SJCRH30 (cell line): ENCODE measurements at regions not wholly inside any gene's neighbourhood (a gene's known extent, or its start where the extent isn't known, plus 50 kb on each side); places are given as distances from the start of the nearest gene placed in this dataset.

Experiments used
- DNase-seq, 2 experiments: peaks; one replicate each; pipeline ENCODE4 v3.0.0-alpha.2; 2015 to 2020
- H3K27ac ChIP-seq: fragments of 250-450 bp; sonication (Bioruptor Pico); 2 replicates; pipeline ENCODE4 v1.5.1; 2020; ENCODE audit warnings: mild to moderate bottlenecking, moderate library complexity
- H3K27me3 ChIP-seq: fragments of 250-450 bp; sonication (Bioruptor Pico); 2 replicates; pipeline ENCODE4 v1.5.1; 2020; ENCODE audit warnings: mild to moderate bottlenecking, moderate library complexity
- H3K36me3 ChIP-seq: fragments of 250-450 bp; sonication (Bioruptor Pico); 2 replicates; pipeline ENCODE4 v1.5.1; 2020; ENCODE audit warnings: mild to moderate bottlenecking, moderate library complexity
- H3K4me1 ChIP-seq: fragments of 250-450 bp; sonication (Bioruptor Pico); 2 replicates; pipeline ENCODE4 v1.5.1; 2020; ENCODE audit warnings: mild to moderate bottlenecking, moderate library complexity
- H3K4me3 ChIP-seq: fragments of 250-450 bp; sonication (Bioruptor Pico); 2 replicates; pipeline ENCODE4 v1.5.1; 2020; ENCODE audit warnings: mild to moderate bottlenecking, moderate library complexity
- H3K9me3 ChIP-seq: fragments of 250-450 bp; sonication (Bioruptor Pico); replicated peaks from 2 replicates; pipeline ENCODE4 v1.5.1; 2020; ENCODE audit warnings: mild to moderate bottlenecking, moderate library complexity

- DNase-seq: no peak
- Histone ChIP-seq H3K36me3 (no peaks in the 10 kb centered on the region), H3K27ac (no peak overlapping the region), H3K4me1 (peaks cover 9% of the 10 kb centered on the region), H3K4me3 (no peak overlapping the region), H3K9me3 (no peaks in the 10 kb centered on the region), H3K27me3 (no peaks in the 10 kb centered on the region; the same call in 1 of the 2 replicates)
Measured at GRCh38 chr17:71427801-71428200, 693.0 kb upstream of the SOX9 start.

GRCh38 chr17:71428897-71429296 is 691.9 kb upstream of the SOX9 start:
- no peaks in the 10 kb centered on the region for H3K36me3 ChIP-seq
- DNase-seq: no peak
- no peaks in the 10 kb centered on the region; the same call in 1 of the 2 replicates for H3K27me3 ChIP-seq
- no peak overlapping the region for H3K27ac ChIP-seq
- no peaks in the 10 kb centered on the region for H3K9me3 ChIP-seq
- peaks cover 6% of the 10 kb centered on the region for H3K4me1 ChIP-seq
- H3K4me3 ChIP-seq: no peak overlapping the region

GRCh38 chr17:71430281-71430680 is 690.5 kb upstream of the SOX9 start:
- Histone ChIP-seq H3K4me1 (no peaks in the 10 kb centered on the region), H3K27ac (no peak overlapping the region), H3K27me3 (no peaks in the 10 kb centered on the region; the same call in 1 of the 2 replicates), H3K9me3 (no peaks in the 10 kb centered on the region), H3K4me3 (no peak overlapping the region), H3K36me3 (no peaks in the 10 kb centered on the region)
- DNase-seq: no peak

- no peaks in the 10 kb centered on the region for H3K4me1 ChIP-seq
- no peaks in the 10 kb centered on the region for H3K36me3 ChIP-seq
- no peak for DNase-seq
- H3K9me3 ChIP-seq: no peaks in the 10 kb centered on the region
- H3K27ac ChIP-seq: no peak overlapping the region
- no peaks in the 10 kb centered on the region; the same call in 1 of the 2 replicates for H3K27me3 ChIP-seq
- no peak overlapping the region for H3K4me3 ChIP-seq
Measured at GRCh38 chr17:71431146-71431545, 689.7 kb upstream of the SOX9 start.

GRCh38 chr17:71432378-71433315 is 688.2 kb upstream of the SOX9 start:
- Histone ChIP-seq H3K27me3 (no peaks in the 10 kb centered on the region; the same call in 1 of the 2 replicates), H3K36me3 (no peaks in the 10 kb centered on the region), H3K9me3 (no peaks in the 10 kb centered on the region), H3K27ac (no peak overlapping the region), H3K4me3 (no peak overlapping the region), H3K4me1 (no peaks in the 10 kb centered on the region)
- no peak for DNase-seq

- no peak overlapping the region for H3K4me3 ChIP-seq
- peaks cover 7% of the 10 kb centered on the region; the same call in 1 of the 2 replicates for H3K4me1 ChIP-seq
- H3K36me3 ChIP-seq: no peaks in the 10 kb centered on the region
- no peaks in the 10 kb centered on the region for H3K9me3 ChIP-seq
- H3K27me3 ChIP-seq: no peaks in the 10 kb centered on the region
- no peak overlapping the region for H3K27ac ChIP-seq
- no peak for DNase-seq
Measured at GRCh38 chr17:71434716-71435115, 686.1 kb upstream of the SOX9 start.

GRCh38 chr17:71436479-71436878 is 684.3 kb upstream of the SOX9 start:
- no peaks in the 10 kb centered on the region for H3K36me3 ChIP-seq
- H3K27ac ChIP-seq: no peak overlapping the region
- DNase-seq: no peak
- no peaks in the 10 kb centered on the region for H3K27me3 ChIP-seq
- no peak overlapping the region for H3K4me3 ChIP-seq
- H3K4me1 ChIP-seq: peaks cover 7% of the 10 kb centered on the region; the same call in 1 of the 2 replicates
- no peaks in the 10 kb centered on the region for H3K9me3 ChIP-seq

GRCh38 chr17:71437166-71437565 is 683.7 kb upstream of the SOX9 start:
- Histone ChIP-seq H3K27ac (no peak overlapping the region), H3K27me3 (no peaks in the 10 kb centered on the region)
- no peak for DNase-seq

GRCh38 chr17:71438631-71439146 is 682.1 kb upstream of the SOX9 start:
- H3K4me3 ChIP-seq: no peak overlapping the region
- H3K4me1 ChIP-seq: peaks cover 7% of the 10 kb centered on the region; the same call in 1 of the 2 replicates
- H3K9me3 ChIP-seq: no peaks in the 10 kb centered on the region
- no peaks in the 10 kb centered on the region for H3K27me3 ChIP-seq
- H3K36me3 ChIP-seq: no peaks in the 10 kb centered on the region
- peak; percentile 38 to 51 for DNase-seq
- no peak overlapping the region for H3K27ac ChIP-seq

More at GRCh38 chr17:71437166-71437565, 683.7 kb upstream of the SOX9 start:
- Histone ChIP-seq H3K9me3 (no peaks in the 10 kb centered on the region), H3K4me1 (peaks cover 7% of the 10 kb centered on the region; the same call in 1 of the 2 replicates), H3K36me3 (no peaks in the 10 kb centered on the region), H3K4me3 (no peak overlapping the region)

GRCh38 chr17:71440513-71440912 is 680.3 kb upstream of the SOX9 start:
- no peak for DNase-seq
- no peak overlapping the region for H3K27ac ChIP-seq
- no peaks in the 10 kb centered on the region for H3K9me3 ChIP-seq
- H3K4me1 ChIP-seq: peaks cover 7% of the 10 kb centered on the region; the same call in 1 of the 2 replicates
- no peaks in the 10 kb centered on the region for H3K36me3 ChIP-seq
- no peak overlapping the region for H3K4me3 ChIP-seq
- H3K27me3 ChIP-seq: no peaks in the 10 kb centered on the region

- DNase-seq: peak in 1 of 2 experiments; percentile 8
- H3K27me3 ChIP-seq: no peaks in the 10 kb centered on the region
- no peaks in the 10 kb centered on the region for H3K9me3 ChIP-seq
- H3K27ac ChIP-seq: no peak overlapping the region
- H3K36me3 ChIP-seq: no peaks in the 10 kb centered on the region
- H3K4me1 ChIP-seq: peaks cover 7% of the 10 kb centered on the region; the same call in 1 of the 2 replicates
- H3K4me3 ChIP-seq: no peak overlapping the region
Measured at GRCh38 chr17:71441098-71441497, 679.7 kb upstream of the SOX9 start.

- H3K27ac ChIP-seq: no peak overlapping the region
- H3K4me3 ChIP-seq: no peak overlapping the region
- H3K27me3 ChIP-seq: peaks cover 4% of the 10 kb centered on the region; the same call in 1 of the 2 replicates
- no peaks in the 10 kb centered on the region for H3K9me3 ChIP-seq
- H3K36me3 ChIP-seq: no peaks in the 10 kb centered on the region
- DNase-seq: no peak
- H3K4me1 ChIP-seq: no peaks in the 10 kb centered on the region; the same call in 1 of the 2 replicates
Measured at GRCh38 chr17:71444078-71444477, 676.7 kb upstream of the SOX9 start.

GRCh38 chr17:71446645-71447437 is 674.0 kb upstream of the SOX9 start:
- Histone ChIP-seq H3K36me3 (no peaks in the 10 kb centered on the region), H3K4me1 (no peaks in the 10 kb centered on the region), H3K27me3 (peaks cover 4% of the 10 kb centered on the region; the same call in 1 of the 2 replicates), H3K9me3 (no peaks in the 10 kb centered on the region), H3K4me3 (no peak overlapping the region), H3K27ac (no peak overlapping the region)
- no peak for DNase-seq

GRCh38 chr17:71447644-71448043 is 673.2 kb upstream of the SOX9 start:
- Histone ChIP-seq H3K9me3 (no peaks in the 10 kb centered on the region), H3K36me3 (no peaks in the 10 kb centered on the region), H3K27me3 (peaks cover 4% of the 10 kb centered on the region; the same call in 1 of the 2 replicates), H3K27ac (no peak overlapping the region), H3K4me1 (no peaks in the 10 kb centered on the region), H3K4me3 (no peak overlapping the region)
- DNase-seq: no peak
